Rectal smooth muscle tissue (tissue), 1 donor: ENCODE measurements at regions not wholly inside any gene's neighbourhood (a gene's known extent, or its start where the extent isn't known, plus 50 kb on each side); places are given as distances from the start of the nearest gene placed in this dataset.
"Not testable (repeated sequence)": the region's sequence is repeated elsewhere in the genome, so short reads cannot be mapped to it uniquely, and the experiment has no call there.

Source experiments
- H3K27ac ChIP-seq: one replicate; pipeline ENCODE4 v1.7.0; 2013; ENCODE audit warnings: low read depth, low read length, inconsistent platforms
- H3K27me3 ChIP-seq: one replicate; pipeline ENCODE4 v1.7.0; 2013; ENCODE audit warnings: low read length; ENCODE audit not compliant: control insufficient read depth, insufficient read depth
- H3K36me3 ChIP-seq: one replicate; pipeline ENCODE4 v1.7.0; 2013; ENCODE audit warnings: low read length; ENCODE audit not compliant: control insufficient read depth, insufficient read depth
- H3K4me1 ChIP-seq: one replicate; pipeline ENCODE4 v1.7.0; 2013; ENCODE audit warnings: low read length; ENCODE audit not compliant: control insufficient read depth, insufficient read depth
- H3K4me3 ChIP-seq: one replicate; pipeline ENCODE4 v1.7.0; 2013; ENCODE audit warnings: low read length
- H3K9ac ChIP-seq: one replicate; pipeline ENCODE4 v1.7.0; 2013; ENCODE audit warnings: low read length

DNA sequence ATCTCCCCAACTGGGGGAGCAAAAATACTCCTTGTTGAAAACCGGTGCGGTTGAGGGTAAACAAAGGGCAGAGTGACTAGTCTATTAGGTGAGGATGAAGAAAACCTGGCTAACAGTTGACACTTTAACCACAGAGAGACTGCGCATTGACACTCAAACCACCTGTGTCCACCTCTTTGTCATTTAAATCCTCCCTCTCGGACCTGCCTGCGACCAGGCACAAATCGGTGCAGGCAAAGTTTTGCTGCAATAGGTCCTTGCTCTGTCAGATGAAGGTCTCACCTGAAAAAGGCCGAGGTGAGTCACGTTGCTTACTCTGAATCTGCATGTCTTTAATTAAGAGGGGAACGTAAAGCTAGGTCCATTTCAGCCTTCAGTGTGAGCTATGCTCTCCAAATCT is 494.1 kb upstream of the DPPA4 start:
- Histone ChIP-seq H3K27me3 (no peaks in the 10 kb centered on the region), H3K27ac (no peak overlapping the region), H3K4me3 (no peak overlapping the region), H3K9ac (no peak overlapping the region), H3K36me3 (no peaks in the 10 kb centered on the region), H3K4me1 (no peaks in the 10 kb centered on the region)

DNA sequence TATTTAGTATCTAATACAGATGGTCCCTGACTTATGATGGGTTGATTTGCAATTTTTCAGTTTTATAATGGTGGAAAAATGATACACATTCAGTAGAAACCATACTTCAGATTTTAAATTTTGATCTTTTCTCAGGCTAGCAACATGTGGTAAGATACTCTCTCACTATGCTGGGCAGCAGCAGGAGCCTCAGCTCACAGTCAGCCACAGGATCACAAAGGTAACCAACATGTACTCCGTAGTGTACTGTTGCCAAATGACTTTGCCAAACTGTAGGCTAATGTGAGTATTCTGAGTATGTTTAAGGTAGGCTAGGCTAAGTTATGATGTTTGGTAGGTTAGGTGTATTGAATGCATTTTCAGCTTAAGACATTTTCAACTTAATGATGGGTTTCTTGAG is 498.6 kb upstream of the DPPA4 start:
- H3K36me3 ChIP-seq: no peaks in the 10 kb centered on the region
- H3K4me3 ChIP-seq: no peak overlapping the region
- no peak overlapping the region for H3K27ac ChIP-seq
- H3K4me1 ChIP-seq: no peaks in the 10 kb centered on the region
- H3K27me3 ChIP-seq: no peaks in the 10 kb centered on the region
- H3K9ac ChIP-seq: no peak overlapping the region

DNA sequence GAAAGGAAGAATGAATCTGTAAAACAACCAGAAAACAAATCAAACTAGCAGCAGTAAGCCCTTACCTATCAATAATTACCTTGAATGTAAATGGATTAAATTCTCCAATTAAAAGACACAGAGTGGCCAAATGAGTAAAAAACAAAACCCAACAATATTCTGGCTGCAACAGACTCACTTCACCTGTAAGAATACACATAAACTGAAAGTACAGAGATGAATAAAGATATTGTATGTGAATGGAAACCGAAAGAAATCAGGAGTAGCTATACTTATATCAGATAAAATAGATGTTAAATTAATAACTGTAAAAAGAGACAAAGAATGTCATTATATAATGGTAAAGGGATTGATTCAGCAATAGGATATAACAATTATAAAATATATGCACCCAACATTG is 514.5 kb upstream of the DPPA4 start:
- Histone ChIP-seq H3K4me3 (no peak overlapping the region), H3K36me3 (no peaks in the 10 kb centered on the region), H3K9ac (no peak overlapping the region), H3K27ac (no peak overlapping the region), H3K27me3 (no peaks in the 10 kb centered on the region), H3K4me1 (no peaks in the 10 kb centered on the region)

DNA sequence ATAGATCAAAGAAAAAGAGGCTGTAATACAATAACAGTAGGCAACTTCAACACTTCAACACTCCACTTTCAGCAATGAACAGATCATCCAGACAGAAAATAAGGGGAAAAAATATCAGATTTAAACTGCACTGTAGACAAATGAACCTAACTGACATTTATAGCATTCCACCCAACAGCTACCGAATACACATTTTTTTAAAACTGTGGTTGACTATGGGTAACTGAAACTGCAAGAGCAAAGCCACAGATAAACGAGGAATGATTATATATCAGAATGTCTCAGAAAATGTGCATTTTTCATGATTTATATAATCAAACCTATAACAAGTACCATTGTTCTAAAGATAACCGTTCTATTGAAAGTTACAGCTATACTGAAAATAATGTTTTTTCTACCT is 514.9 kb upstream of the DPPA4 start:
- Histone ChIP-seq H3K36me3 (no peaks in the 10 kb centered on the region), H3K4me3 (no peak overlapping the region), H3K9ac (no peak overlapping the region), H3K27me3 (no peaks in the 10 kb centered on the region), H3K4me1 (no peaks in the 10 kb centered on the region), H3K27ac (no peak overlapping the region)

DNA sequence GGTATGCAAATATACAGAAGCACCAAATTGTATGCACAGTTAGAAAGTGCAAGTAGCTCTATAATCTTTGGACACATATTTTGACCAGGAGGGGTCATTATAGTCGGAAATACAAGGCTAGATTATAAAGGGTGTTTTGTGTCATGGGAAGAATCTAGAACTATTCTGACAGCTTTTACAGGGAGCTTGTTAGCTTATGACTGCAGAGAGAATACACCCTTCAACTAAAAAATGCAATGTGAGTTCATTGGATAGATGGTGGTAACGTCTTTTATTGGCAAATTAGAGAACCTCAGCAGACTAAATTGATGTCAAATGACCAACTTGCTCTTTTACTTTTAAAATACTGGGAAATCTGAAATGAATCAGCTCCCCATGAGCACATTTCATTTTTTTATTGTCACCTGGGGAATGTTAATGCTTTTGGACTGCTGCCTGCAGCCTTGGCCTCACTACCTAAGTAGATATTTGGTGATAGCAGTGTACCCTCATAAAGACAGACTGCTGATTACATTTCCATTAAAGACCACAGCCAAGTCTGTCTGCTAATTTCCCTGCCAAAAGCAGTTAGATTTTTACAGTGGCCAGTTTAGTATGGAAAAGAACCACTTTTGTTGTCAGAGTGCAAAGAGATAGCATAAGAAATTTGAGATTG is 515.9 kb upstream of the DPPA4 start:
- Histone ChIP-seq H3K4me3 (no peak overlapping the region), H3K9ac (no peak overlapping the region), H3K27ac (no peak overlapping the region), H3K4me1 (no peaks in the 10 kb centered on the region), H3K27me3 (no peaks in the 10 kb centered on the region), H3K36me3 (no peaks in the 10 kb centered on the region)

- H3K27me3 ChIP-seq: no peaks in the 10 kb centered on the region
- H3K9ac ChIP-seq: no peak overlapping the region
- H3K36me3 ChIP-seq: no peaks in the 10 kb centered on the region
- no peak overlapping the region for H3K4me3 ChIP-seq
- no peak overlapping the region for H3K27ac ChIP-seq
- no peaks in the 10 kb centered on the region for H3K4me1 ChIP-seq
Observed at GRCh38 chr3:109863701-109864100, 526.4 kb upstream of the DPPA4 start.

GRCh38 chr3:109864452-109864851 is 527.1 kb upstream of the DPPA4 start:
- Histone ChIP-seq H3K4me3 (no peak overlapping the region), H3K36me3 (no peaks in the 10 kb centered on the region), H3K4me1 (no peaks in the 10 kb centered on the region), H3K27me3 (no peaks in the 10 kb centered on the region), H3K9ac (no peak overlapping the region), H3K27ac (no peak overlapping the region)

- Histone ChIP-seq H3K4me1 (no peaks in the 10 kb centered on the region), H3K4me3 (no peak overlapping the region), H3K27ac (no peak overlapping the region)
Observed at GRCh38 chr3:109869586-109869985, 532.2 kb upstream of the DPPA4 start.

DNA sequence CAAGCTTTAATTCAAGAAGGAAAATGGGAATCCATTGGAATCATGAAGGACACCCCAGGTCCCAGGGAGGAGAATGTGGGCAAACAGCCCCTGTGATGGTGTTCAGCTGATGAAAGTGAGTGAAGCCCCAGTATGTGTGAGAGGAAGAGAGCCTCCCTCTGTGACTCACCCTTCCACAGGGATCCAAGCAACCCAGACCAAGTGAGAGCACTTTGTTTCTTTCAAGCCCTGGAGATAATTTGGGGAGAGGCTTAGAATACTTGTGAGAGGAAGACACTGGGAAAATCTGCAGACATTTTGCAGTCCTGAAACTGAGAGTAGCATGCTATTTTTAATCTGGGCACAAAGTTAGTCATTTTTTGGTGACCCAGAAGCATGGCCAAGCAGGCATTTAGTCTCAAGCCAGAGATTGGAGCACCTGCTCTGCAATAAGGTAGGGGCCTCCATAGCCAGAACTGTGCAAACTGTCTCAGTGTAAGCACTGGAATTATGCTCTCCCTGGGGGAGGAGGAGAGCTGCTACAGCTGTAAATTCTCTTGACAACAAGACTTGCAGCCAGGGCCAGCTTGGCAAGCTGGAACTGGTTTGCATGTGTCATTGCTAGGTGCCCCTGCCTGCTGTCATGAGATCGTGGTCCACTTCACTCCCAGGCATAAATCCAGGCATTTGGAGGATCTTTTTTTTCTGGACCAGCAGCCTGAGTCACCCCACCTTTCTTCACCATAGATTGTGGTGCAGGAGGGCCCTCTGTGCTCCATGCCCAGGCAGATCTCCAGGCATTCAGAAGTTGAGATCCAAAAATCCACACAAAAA is 537.8 kb upstream of the DPPA4 start:
- Histone ChIP-seq H3K4me1 (no peaks in the 10 kb centered on the region), H3K9ac (no peak overlapping the region), H3K36me3 (no peaks in the 10 kb centered on the region), H3K4me3 (no peak overlapping the region), H3K27me3 (no peaks in the 10 kb centered on the region), H3K27ac (no peak overlapping the region)

More at GRCh38 chr3:109869586-109869985, 532.2 kb upstream of the DPPA4 start:
- no peaks in the 10 kb centered on the region for H3K36me3 ChIP-seq
- no peaks in the 10 kb centered on the region for H3K27me3 ChIP-seq
- H3K9ac ChIP-seq: no peak overlapping the region

- not testable (repeated sequence) for H3K4me3 ChIP-seq, H3K4me1 ChIP-seq, H3K27me3 ChIP-seq, H3K9ac ChIP-seq, H3K27ac ChIP-seq, H3K36me3 ChIP-seq
Observed at GRCh38 chr3:109877616-109878015, 540.3 kb upstream of the DPPA4 start.

- H3K27me3 ChIP-seq: no peaks in the 10 kb centered on the region
- H3K9ac ChIP-seq: no peak overlapping the region
- H3K36me3 ChIP-seq: no peaks in the 10 kb centered on the region
- no peaks in the 10 kb centered on the region for H3K4me1 ChIP-seq
- H3K27ac ChIP-seq: no peak overlapping the region
- no peak overlapping the region for H3K4me3 ChIP-seq
Observed at GRCh38 chr3:109882144-109882543, 544.8 kb upstream of the DPPA4 start.

- H3K4me1 ChIP-seq: no peaks in the 10 kb centered on the region
- no peak overlapping the region for H3K9ac ChIP-seq
- no peaks in the 10 kb centered on the region for H3K36me3 ChIP-seq
- H3K4me3 ChIP-seq: no peak overlapping the region
- H3K27me3 ChIP-seq: no peaks in the 10 kb centered on the region
- no peak overlapping the region for H3K27ac ChIP-seq
Observed at GRCh38 chr3:109887293-109887692, 549.9 kb upstream of the DPPA4 start.

GRCh38 chr3:109888026-109888425 is 550.7 kb upstream of the DPPA4 start:
- Histone ChIP-seq H3K36me3 (no peaks in the 10 kb centered on the region), H3K4me1 (no peaks in the 10 kb centered on the region), H3K9ac (no peak overlapping the region), H3K4me3 (no peak overlapping the region), H3K27me3 (no peaks in the 10 kb centered on the region), H3K27ac (no peak overlapping the region)
